KMS-11 (cell line): ENCODE measurements at regions not wholly inside any gene's neighbourhood (a gene's known extent, or its start where the extent isn't known, plus 50 kb on each side); places are given as distances from the start of the nearest gene placed in this dataset.

Experiments used
- H2AFZ ChIP-seq: fragments of 200-600 bp; sonication (generic); 2 replicates; pipeline ENCODE4 v1.6.1; 2016; ENCODE audit warnings: antibody characterized with exemption, mixed run types, low read depth
- H3K27ac ChIP-seq: fragments of 200-600 bp; sonication (generic); 2 replicates; pipeline ENCODE4 v1.6.1; 2016; ENCODE audit warnings: mild to moderate bottlenecking, mixed run types
- H3K27me3 ChIP-seq: fragments of 200-600 bp; sonication (generic); 2 replicates; pipeline ENCODE4 v1.6.1; 2017; ENCODE audit warnings: mild to moderate bottlenecking, low read depth, mixed run types, moderate library complexity; ENCODE audit not compliant: insufficient read depth
- H3K36me3 ChIP-seq: fragments of 200-600 bp; sonication (generic); 2 replicates; pipeline ENCODE4 v1.6.1; 2017; ENCODE audit warnings: mild to moderate bottlenecking, mixed run types; ENCODE audit not compliant: insufficient read depth
- H3K4me1 ChIP-seq: fragments of 200-600 bp; sonication (generic); 2 replicates; pipeline ENCODE4 v1.6.1; 2016; ENCODE audit warnings: mild to moderate bottlenecking, low read depth, mixed run types; ENCODE audit not compliant: poor library complexity, severe bottlenecking
- H3K4me2 ChIP-seq: fragments of 200-600 bp; sonication (generic); 2 replicates; pipeline ENCODE4 v1.7.0; 2016; ENCODE audit warnings: mild to moderate bottlenecking, mixed run types
- H3K4me3 ChIP-seq: fragments of 200-600 bp; sonication (generic); IDR thresholded peaks from 2 replicates; pipeline ENCODE4 v1.6.1; 2017; ENCODE audit warnings: low read depth, low read length, mixed read lengths; ENCODE audit not compliant: insufficient read depth
- H3K79me2 ChIP-seq: fragments of 200-600 bp; sonication (generic); 2 replicates; pipeline ENCODE4 v1.6.1; 2016; ENCODE audit warnings: low read depth, mixed run types; ENCODE audit not compliant: insufficient read depth
- H3K9ac ChIP-seq: fragments of 200-600 bp; sonication (generic); 2 replicates; pipeline ENCODE4 v1.6.1; 2016; ENCODE audit warnings: mild to moderate bottlenecking, mixed run types
- H4K20me1 ChIP-seq: fragments of 200-600 bp; sonication (generic); 2 replicates; pipeline ENCODE4 v1.6.1; 2016; ENCODE audit warnings: mild to moderate bottlenecking, mixed run types; ENCODE audit not compliant: insufficient read depth
- TF ChIP-seq, protein P1 (sequence below): fragments of 200-600 bp; sonication (generic); conservative IDR thresholded peaks from 2 replicates; pipeline ENCODE4 v1.6.1; 2017; ENCODE audit warnings: low read depth, mild to moderate bottlenecking, antibody characterized with exemption, low read length, moderate library complexity, mixed read lengths

DNA sequence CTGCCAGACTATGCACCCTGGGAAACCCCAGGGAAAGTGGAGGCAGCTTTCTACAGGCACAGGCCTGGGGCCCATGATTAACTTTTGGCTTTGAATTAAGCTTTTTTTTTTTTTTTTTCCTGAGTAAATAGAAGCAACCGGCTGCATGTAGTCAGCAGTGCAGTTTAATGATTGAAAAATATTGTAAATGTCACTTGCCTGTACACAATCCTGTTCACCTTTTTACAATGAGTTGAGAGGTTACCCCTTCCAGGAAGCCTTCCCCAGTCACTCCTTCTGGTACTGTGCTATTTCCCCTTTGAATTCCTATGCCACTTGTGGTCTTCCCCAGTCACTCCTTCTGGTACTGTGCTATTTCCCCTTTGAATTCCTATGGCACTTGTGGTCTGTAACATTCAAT is 475.6 kb downstream of the TDRD15 start:
- Histone ChIP-seq H3K79me2 (no peaks in the 10 kb centered on the region), H4K20me1 (no peaks in the 10 kb centered on the region), H3K4me3 (no peak overlapping the region), H3K27me3 (no peaks in the 10 kb centered on the region), H3K4me1 (no peaks in the 10 kb centered on the region), H2AFZ (no peak overlapping the region), H3K36me3 (no peaks in the 10 kb centered on the region), H3K9ac (no peak overlapping the region), H3K27ac (no peak overlapping the region), H3K4me2 (no peak overlapping the region)
- TF ChIP-seq, protein P1, sequence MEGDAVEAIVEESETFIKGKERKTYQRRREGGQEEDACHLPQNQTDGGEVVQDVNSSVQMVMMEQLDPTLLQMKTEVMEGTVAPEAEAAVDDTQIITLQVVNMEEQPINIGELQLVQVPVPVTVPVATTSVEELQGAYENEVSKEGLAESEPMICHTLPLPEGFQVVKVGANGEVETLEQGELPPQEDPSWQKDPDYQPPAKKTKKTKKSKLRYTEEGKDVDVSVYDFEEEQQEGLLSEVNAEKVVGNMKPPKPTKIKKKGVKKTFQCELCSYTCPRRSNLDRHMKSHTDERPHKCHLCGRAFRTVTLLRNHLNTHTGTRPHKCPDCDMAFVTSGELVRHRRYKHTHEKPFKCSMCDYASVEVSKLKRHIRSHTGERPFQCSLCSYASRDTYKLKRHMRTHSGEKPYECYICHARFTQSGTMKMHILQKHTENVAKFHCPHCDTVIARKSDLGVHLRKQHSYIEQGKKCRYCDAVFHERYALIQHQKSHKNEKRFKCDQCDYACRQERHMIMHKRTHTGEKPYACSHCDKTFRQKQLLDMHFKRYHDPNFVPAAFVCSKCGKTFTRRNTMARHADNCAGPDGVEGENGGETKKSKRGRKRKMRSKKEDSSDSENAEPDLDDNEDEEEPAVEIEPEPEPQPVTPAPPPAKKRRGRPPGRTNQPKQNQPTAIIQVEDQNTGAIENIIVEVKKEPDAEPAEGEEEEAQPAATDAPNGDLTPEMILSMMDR: no peak

DNA sequence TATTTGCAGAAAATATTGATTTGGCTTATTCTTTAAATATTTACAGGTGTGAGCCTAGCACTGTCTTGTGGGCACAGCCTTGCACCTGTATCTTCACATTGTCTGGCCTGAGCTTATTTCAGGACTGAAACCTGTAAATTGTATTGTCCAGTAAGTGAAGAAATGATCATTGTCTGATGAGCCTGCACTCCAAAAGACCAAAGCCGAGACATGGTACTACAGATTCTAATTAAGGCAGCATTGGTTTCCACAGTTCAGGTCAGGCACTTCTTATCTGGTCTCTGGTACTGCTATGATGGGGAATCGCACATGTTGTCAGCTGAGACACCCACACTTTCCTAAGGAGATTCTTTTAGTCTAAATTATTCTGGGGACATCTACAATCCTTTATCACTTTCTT is 479.0 kb downstream of the TDRD15 start:
- Histone ChIP-seq H3K4me1 (no peaks in the 10 kb centered on the region), H3K79me2 (no peaks in the 10 kb centered on the region), H3K27me3 (no peaks in the 10 kb centered on the region), H3K4me3 (no peak overlapping the region), H3K27ac (no peak overlapping the region), H3K4me2 (no peak overlapping the region), H4K20me1 (no peaks in the 10 kb centered on the region), H2AFZ (no peak overlapping the region; the same call in 1 of the 2 replicates), H3K36me3 (no peaks in the 10 kb centered on the region), H3K9ac (no peak overlapping the region)
- TF ChIP-seq, protein P1: no peak

DNA sequence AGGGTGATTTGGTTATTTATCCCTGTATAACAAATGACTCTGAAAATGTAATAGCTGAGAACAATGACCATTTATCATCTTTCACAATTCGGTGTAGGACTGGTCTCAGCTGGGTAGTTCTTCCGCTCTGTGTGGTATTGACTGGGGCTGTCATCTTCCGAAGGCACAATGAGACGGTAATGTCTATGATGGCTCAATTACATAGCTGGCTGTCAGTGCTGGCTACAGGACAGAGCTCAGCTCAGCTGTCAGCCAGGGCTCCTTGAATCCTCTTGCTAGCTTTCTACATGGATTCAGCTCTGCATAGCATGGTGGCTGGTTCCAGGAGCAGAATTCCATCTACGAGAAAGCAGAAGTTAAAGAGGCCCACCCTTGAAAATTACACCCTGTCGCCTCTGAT is 483.8 kb downstream of the TDRD15 start:
- Histone ChIP-seq H2AFZ (no peak overlapping the region), H3K4me3 (no peak overlapping the region), H3K4me2 (no peak overlapping the region), H4K20me1 (no peaks in the 10 kb centered on the region), H3K27me3 (no peaks in the 10 kb centered on the region), H3K4me1 (no peaks in the 10 kb centered on the region), H3K79me2 (no peaks in the 10 kb centered on the region), H3K27ac (no peak overlapping the region), H3K36me3 (no peaks in the 10 kb centered on the region), H3K9ac (no peak overlapping the region)
- TF ChIP-seq, protein P1: no peak

DNA sequence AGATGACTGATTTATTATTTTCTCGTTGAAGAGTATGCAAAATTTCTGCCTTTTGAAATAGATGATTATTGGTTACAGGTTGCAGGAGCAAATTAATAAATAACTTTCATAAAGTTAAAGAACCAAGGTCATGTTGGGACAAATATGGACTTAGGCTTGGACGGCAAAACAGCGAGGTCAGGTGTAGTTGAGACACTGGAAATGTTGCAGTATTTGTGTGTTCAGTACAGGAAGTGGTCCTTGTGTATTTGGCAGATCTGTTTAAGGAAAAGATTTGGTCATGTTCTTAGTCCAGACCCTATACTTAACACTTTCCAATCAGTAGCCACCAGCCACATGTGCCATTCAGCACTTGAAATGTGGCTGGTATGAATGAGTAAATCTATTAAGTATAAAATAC is 486.5 kb downstream of the TDRD15 start:
- no peaks in the 10 kb centered on the region for H3K79me2 ChIP-seq
- no peak overlapping the region for H3K4me2 ChIP-seq
- no peaks in the 10 kb centered on the region for H3K4me1 ChIP-seq
- no peaks in the 10 kb centered on the region for H4K20me1 ChIP-seq
- H3K4me3 ChIP-seq: no peak overlapping the region
- no peak overlapping the region for H3K27ac ChIP-seq
- H2AFZ ChIP-seq: no peak overlapping the region
- H3K9ac ChIP-seq: no peak overlapping the region
- TF ChIP-seq, protein P1: no peak
- H3K27me3 ChIP-seq: no peaks in the 10 kb centered on the region
- no peaks in the 10 kb centered on the region for H3K36me3 ChIP-seq
